ENCODE measurements at regions not wholly inside any gene's neighbourhood (a gene's known extent, or its start where the extent isn't known, plus 50 kb on each side); places are given as distances from the start of the nearest gene placed in this dataset.

- Histone ChIP-seq H3K27me3 (ENCODE audit: control insufficient read depth, insufficient read depth, low read length) (no peaks in the 10 kb centered on the region), H3K4me1 (ENCODE audit: control insufficient read depth, extremely low read depth, insufficient read depth, low read length) (no peaks in the 10 kb centered on the region), H3K9ac (ENCODE audit: insufficient read depth, low read length) (no peak overlapping the region), H4K20me1 (ENCODE audit: control insufficient read depth, extremely low read depth, insufficient read depth, low read length) (no peaks in the 10 kb centered on the region), H2AFZ (ENCODE audit: low read length) (no peak overlapping the region), H3K4me3 (replicated peaks in 1 of 4; ENCODE audit: control extremely low read depth in 1 of 4, insufficient read depth in 1 of 4, low read depth in 3 of 4, low read length in 4 of 4) (no peak overlapping the region), H3K27ac (ENCODE audit: insufficient read depth, low read length) (no peak overlapping the region), H3K79me2 (ENCODE audit: control insufficient read depth, insufficient read depth, low read length) (no peaks in the 10 kb centered on the region), H3K9me3 (ENCODE audit: control insufficient read depth, insufficient read depth, low read depth, low read length) (no peaks in the 10 kb centered on the region), H3K4me2 (ENCODE audit: extremely low read depth, insufficient read depth, low read length) (no peak overlapping the region), H3K36me3 (ENCODE audit: control insufficient read depth, insufficient read depth, low read length) (no peaks in the 10 kb centered on the region)
- no peak for TF ChIP-seq EZH2 (IDR thresholded peaks at IDR 0.05; ENCODE audit: low read length, missing control alignments)
- TF ChIP-seq, protein P1, sequence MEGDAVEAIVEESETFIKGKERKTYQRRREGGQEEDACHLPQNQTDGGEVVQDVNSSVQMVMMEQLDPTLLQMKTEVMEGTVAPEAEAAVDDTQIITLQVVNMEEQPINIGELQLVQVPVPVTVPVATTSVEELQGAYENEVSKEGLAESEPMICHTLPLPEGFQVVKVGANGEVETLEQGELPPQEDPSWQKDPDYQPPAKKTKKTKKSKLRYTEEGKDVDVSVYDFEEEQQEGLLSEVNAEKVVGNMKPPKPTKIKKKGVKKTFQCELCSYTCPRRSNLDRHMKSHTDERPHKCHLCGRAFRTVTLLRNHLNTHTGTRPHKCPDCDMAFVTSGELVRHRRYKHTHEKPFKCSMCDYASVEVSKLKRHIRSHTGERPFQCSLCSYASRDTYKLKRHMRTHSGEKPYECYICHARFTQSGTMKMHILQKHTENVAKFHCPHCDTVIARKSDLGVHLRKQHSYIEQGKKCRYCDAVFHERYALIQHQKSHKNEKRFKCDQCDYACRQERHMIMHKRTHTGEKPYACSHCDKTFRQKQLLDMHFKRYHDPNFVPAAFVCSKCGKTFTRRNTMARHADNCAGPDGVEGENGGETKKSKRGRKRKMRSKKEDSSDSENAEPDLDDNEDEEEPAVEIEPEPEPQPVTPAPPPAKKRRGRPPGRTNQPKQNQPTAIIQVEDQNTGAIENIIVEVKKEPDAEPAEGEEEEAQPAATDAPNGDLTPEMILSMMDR (conservative IDR thresholded peaks at IDR 0.05 in 1 of 2, IDR thresholded peaks at IDR 0.05 in 1 of 2; ENCODE audit: low read depth in 1 of 2, low read length in 2 of 2) = no peak
- no peak for DNase-seq (ENCODE audit: low read depth in 2 of 2)
Measured at GRCh38 chr3:127079211-127079610, 96.3 kb downstream of the PLXNA1 start.

- no peaks in the 10 kb centered on the region for H3K9me3 ChIP-seq (ENCODE audit: control insufficient read depth, insufficient read depth, low read depth, low read length)
- no peaks in the 10 kb centered on the region for H3K36me3 ChIP-seq (ENCODE audit: control insufficient read depth, insufficient read depth, low read length)
- no peak overlapping the region for H2AFZ ChIP-seq (ENCODE audit: low read length)
- no peak for TF ChIP-seq EZH2 (IDR thresholded peaks at IDR 0.05; ENCODE audit: low read length, missing control alignments)
- TF ChIP-seq, protein P1 (conservative IDR thresholded peaks at IDR 0.05 in 1 of 2, IDR thresholded peaks at IDR 0.05 in 1 of 2; ENCODE audit: low read depth in 1 of 2, low read length in 2 of 2) = no peak
- no peak overlapping the region for H3K9ac ChIP-seq (ENCODE audit: insufficient read depth, low read length)
- H3K4me2 ChIP-seq (ENCODE audit: extremely low read depth, insufficient read depth, low read length) = no peak overlapping the region
- no peak overlapping the region for H3K4me3 ChIP-seq (replicated peaks in 1 of 4; ENCODE audit: control extremely low read depth in 1 of 4, insufficient read depth in 1 of 4, low read depth in 3 of 4, low read length in 4 of 4)
- H3K27me3 ChIP-seq (ENCODE audit: control insufficient read depth, insufficient read depth, low read length) = no peaks in the 10 kb centered on the region
- H3K27ac ChIP-seq (ENCODE audit: insufficient read depth, low read length) = no peak overlapping the region
- DNase-seq (ENCODE audit: low read depth in 2 of 2) = no peak
- H3K79me2 ChIP-seq (ENCODE audit: control insufficient read depth, insufficient read depth, low read length) = no peaks in the 10 kb centered on the region
- no peaks in the 10 kb centered on the region for H4K20me1 ChIP-seq (ENCODE audit: control insufficient read depth, extremely low read depth, insufficient read depth, low read length)
- H3K4me1 ChIP-seq (ENCODE audit: control insufficient read depth, extremely low read depth, insufficient read depth, low read length) = no peaks in the 10 kb centered on the region
Measured at GRCh38 chr3:127081001-127081720, 98.2 kb downstream of the PLXNA1 start.

DNA sequence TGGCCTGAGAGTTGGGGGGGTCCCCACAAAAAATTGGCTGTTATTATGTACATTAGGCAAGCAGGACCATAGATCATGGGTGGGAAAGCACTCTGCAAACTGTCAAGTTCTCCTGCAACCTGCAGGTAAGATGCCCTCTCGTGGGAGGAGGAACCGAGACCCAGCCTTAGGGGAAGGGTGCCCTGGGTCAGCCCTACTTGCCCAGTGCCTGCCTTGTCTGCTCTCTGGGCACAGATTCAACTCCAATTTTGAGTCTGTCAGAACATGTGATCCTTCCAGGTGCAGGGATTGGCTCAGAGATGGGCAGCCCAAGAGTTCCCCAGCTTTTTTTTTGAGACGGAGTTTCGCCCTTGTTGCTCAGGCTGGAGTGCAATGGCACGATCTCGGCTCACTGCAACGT is 99.2 kb downstream of the PLXNA1 start:
- Histone ChIP-seq H3K9me3 (ENCODE audit: control insufficient read depth, insufficient read depth, low read depth, low read length) (no peaks in the 10 kb centered on the region), H3K79me2 (ENCODE audit: control insufficient read depth, insufficient read depth, low read length) (no peaks in the 10 kb centered on the region), H3K27me3 (ENCODE audit: control insufficient read depth, insufficient read depth, low read length) (no peaks in the 10 kb centered on the region), H3K9ac (ENCODE audit: insufficient read depth, low read length) (no peak overlapping the region), H2AFZ (ENCODE audit: low read length) (no peak overlapping the region), H3K4me2 (ENCODE audit: extremely low read depth, insufficient read depth, low read length) (no peak overlapping the region), H3K4me3 (replicated peaks in 1 of 4; ENCODE audit: control extremely low read depth in 1 of 4, insufficient read depth in 1 of 4, low read depth in 3 of 4, low read length in 4 of 4) (no peak overlapping the region), H3K36me3 (ENCODE audit: control insufficient read depth, insufficient read depth, low read length) (no peaks in the 10 kb centered on the region), H3K27ac (ENCODE audit: insufficient read depth, low read length) (no peak overlapping the region), H3K4me1 (ENCODE audit: control insufficient read depth, extremely low read depth, insufficient read depth, low read length) (no peaks in the 10 kb centered on the region), H4K20me1 (ENCODE audit: control insufficient read depth, extremely low read depth, insufficient read depth, low read length) (no peaks in the 10 kb centered on the region)
- TF ChIP-seq, protein P1 (conservative IDR thresholded peaks at IDR 0.05 in 1 of 2, IDR thresholded peaks at IDR 0.05 in 1 of 2; ENCODE audit: low read depth in 1 of 2, low read length in 2 of 2) = no peak
- no peak for TF ChIP-seq EZH2 (IDR thresholded peaks at IDR 0.05; ENCODE audit: low read length, missing control alignments)
- no peak for DNase-seq (ENCODE audit: low read depth in 2 of 2)

Measured in fibroblast of lung (primary cell).